GM12891 (cell line): ENCODE measurements at regions not wholly inside any gene's neighbourhood (a gene's known extent, or its start where the extent isn't known, plus 50 kb on each side); places are given as distances from the start of the nearest gene placed in this dataset.
"Not testable (repeated sequence)": the region's sequence is repeated elsewhere in the genome, so short reads cannot be mapped to it uniquely, and the experiment has no call there.

Experiments used
- POLR2A ChIP-seq: IDR thresholded peaks from 2 replicates; pipeline ENCODE4 v1.6.1; 2011; ENCODE audit warnings: low read depth, low read length, control low read depth
- POLR2AphosphoS5 ChIP-seq: IDR thresholded peaks from 2 replicates; pipeline ENCODE4 v1.6.1; 2011; ENCODE audit warnings: low read depth, low read length, control low read depth
- TAF1 ChIP-seq: IDR thresholded peaks from 2 replicates; pipeline ENCODE4 v1.6.1; 2011; ENCODE audit warnings: low read depth, low read length, control low read depth

GRCh38 chr9:41016699-41017098 lies 111.8 kb downstream of the FOXD4L6 start:
- not testable (repeated sequence) for TF ChIP-seq POLR2A, TAF1, POLR2AphosphoS5
